Posterior cingulate gyrus (tissue), 11 donors: ENCODE measurements at regions not wholly inside any gene's neighbourhood (a gene's known extent, or its start where the extent isn't known, plus 50 kb on each side); places are given as distances from the start of the nearest gene placed in this dataset.

Experiments used
- DNase-seq, 10 donors: peaks; one replicate each; pipeline versions ENCODE4 v3.0.0 to v3.0.0-alpha.2; 2020 to 2021; ENCODE audit warnings: mixed read lengths in 3 of 10
- intact Hi-C: fragments of 100-400 bp; cut with DNase I; formaldehyde crosslinking; loops from one replicate; pipeline ENCODE4 v1.15.1; 2023

DNA sequence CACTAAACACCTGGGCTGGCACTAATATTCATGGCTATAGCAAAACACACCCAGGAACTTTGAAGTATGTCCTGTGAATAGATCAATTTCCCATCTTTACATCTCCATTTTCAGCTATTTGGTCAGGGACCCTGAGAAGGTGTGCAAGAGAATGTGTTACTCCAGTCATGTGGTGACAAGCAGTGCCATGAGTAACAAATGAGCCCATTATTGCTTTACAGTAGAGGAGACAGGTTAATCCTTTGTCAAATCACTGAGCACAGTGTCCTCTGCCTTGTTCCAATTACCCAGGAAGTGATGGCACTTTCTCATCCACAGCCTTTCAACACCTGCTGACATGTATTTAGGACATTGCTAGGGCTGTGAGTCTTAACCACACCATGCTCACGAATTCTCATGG is 664.8 kb upstream of the API5 start:
- no peak for DNase-seq
- intact Hi-C loops, result no loop called here

DNA sequence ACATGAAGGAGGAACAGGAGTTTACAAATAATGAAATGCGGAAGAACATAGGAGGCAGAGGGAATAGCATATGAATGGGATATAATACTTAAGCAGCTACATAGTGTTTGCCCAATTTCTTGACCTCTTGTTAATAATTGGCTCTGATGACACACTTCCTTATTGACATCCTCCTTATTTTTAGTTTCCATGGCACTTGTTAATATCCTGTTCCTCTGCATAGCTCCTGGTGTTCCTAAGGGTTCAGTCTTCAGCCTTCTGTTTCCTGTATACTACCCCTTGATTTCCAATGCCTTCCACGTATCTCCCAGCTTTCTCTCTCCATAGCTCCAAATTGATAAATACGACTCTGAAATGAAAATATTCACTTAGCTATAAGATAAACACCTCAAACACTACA is 663.8 kb upstream of the API5 start:
- intact Hi-C loops, result no loop called here
- DNase-seq, result no peak

GRCh38 chr11:42651621-42652020 is 660.2 kb upstream of the API5 start:
- DNase-seq, result no peak
- intact Hi-C loops, result no loop called here

GRCh38 chr11:42657169-42657568 is 654.6 kb upstream of the API5 start:
- intact Hi-C loops, result no loop called here
- DNase-seq, result peak in 5 of 10 donors; percentile 11 to 76 (median 25)

- DNase-seq, result no peak
- intact Hi-C loops, result no loop called here
Observed at GRCh38 chr11:42661942-42662341, 649.9 kb upstream of the API5 start.

DNA sequence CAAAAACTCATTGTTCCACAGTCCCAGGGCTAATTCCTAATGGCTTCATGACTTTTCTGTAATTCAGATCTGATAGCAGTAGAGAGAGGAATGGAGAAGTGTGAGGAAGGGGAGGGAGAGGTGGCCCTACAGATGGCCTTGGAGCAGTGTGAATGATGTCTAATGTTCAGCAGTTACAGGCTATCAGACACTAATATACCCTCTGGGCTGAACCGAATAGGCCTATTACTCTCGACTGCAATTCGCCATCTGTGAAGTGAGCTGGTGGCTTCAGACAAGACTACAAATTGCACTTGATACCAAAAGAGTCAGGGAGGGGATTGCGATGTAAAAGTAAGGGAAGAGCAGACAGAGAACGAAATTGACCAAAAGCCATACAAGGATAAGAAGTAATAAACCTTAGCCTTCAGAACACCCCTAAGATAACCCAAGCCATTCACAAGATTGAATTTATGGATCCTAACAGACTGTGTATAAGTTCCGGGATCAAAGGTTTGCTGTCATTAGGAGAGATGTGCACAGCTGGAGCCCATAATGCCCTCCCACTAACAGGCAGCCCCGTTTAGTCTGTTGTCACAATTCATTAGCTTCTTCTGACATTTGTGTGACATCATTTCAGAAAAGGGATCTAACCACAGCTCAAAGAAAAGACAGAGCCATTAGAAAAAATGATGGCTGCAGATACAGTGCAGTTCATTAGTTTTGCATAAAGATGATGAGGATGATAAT is 642.4 kb upstream of the API5 start:
- intact Hi-C loops, result no loop called here
- DNase-seq, result no peak

- DNase-seq, result no peak
- intact Hi-C loops, result no loop called here
Observed at GRCh38 chr11:42674436-42674835, 637.4 kb upstream of the API5 start.

DNA sequence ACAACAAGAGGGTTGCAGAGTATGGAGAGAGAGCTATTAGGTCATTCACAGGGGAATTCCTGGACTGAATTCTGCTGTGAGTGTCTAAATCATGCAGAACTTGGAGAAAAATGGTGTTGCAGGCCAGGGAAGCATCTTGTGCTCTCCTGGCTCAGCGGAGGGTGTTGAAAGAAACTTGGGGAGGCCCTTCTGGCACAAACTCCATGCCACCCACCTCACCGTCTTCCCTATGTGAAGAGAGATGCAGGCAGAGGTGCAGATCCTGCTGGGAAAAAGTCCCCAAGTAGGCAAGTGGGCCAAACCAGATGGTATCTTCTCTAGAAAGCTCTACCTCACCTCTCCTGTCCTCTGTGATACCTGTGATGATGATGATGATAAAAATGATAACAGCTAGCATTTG is 604.3 kb upstream of the API5 start:
- intact Hi-C loops, result no loop called here
- DNase-seq, result peak in 6 of 10 donors; percentile 14 to 86 (median 52)

DNA sequence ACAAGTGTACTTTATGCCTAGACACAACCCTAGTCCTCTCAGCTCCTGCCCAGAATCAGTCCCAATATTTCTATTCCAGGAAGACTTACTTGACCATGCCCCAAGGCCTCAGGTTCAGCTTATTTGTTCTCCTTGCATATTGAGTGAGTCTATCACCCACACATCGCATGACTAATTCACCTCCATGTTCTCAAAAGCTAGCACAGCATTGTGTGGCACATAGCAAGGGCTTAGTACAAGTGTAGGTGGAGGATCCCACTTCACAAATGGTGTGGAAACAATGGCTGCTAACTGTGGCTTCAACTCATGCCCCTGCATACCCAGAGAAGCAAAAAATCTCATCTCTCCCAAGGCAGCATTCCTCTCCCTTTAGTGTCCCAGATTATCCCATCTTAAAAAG is 602.6 kb upstream of the API5 start:
- intact Hi-C loops, result no loop called here
- no peak for DNase-seq

DNA sequence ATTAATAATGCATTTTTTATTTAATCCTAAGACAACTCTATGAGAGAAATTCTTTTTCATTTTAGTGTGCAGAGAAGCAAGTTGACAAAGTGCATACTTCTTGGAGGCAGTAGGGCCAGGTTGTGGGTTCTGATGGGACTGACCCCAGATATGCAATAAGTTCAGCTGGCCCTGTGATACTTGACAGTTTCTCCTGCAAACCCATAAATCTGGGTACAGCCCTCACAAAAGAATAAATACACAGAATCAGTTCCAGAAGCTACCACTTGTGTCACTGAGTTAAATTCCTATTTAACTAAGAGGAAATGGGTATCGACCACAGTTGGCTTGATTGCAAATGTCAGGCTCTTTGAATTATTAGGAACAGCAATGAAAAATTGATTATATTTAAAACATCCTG is 598.5 kb upstream of the API5 start:
- DNase-seq, result no peak
- intact Hi-C loops, result no loop called here

DNA sequence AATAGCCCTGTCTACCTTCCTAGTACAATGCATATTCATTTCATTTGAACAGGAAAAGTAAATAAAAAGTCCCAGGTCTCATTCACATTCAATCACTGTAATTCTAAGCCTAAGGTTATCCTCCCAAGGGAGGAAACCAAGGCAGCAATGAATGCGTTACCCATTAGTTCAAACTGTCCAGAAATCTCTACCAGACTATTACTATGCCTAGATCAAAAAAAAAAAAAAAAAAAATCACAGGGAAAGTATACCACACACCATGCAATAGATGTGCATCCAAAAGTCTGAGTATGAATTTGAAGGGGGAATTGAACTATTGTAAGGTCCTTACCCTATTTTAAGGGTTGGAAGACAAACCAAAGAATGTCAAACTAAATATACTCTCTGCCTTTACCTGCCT is 598.0 kb upstream of the API5 start:
- no peak for DNase-seq
- intact Hi-C loops, result no loop called here

DNA sequence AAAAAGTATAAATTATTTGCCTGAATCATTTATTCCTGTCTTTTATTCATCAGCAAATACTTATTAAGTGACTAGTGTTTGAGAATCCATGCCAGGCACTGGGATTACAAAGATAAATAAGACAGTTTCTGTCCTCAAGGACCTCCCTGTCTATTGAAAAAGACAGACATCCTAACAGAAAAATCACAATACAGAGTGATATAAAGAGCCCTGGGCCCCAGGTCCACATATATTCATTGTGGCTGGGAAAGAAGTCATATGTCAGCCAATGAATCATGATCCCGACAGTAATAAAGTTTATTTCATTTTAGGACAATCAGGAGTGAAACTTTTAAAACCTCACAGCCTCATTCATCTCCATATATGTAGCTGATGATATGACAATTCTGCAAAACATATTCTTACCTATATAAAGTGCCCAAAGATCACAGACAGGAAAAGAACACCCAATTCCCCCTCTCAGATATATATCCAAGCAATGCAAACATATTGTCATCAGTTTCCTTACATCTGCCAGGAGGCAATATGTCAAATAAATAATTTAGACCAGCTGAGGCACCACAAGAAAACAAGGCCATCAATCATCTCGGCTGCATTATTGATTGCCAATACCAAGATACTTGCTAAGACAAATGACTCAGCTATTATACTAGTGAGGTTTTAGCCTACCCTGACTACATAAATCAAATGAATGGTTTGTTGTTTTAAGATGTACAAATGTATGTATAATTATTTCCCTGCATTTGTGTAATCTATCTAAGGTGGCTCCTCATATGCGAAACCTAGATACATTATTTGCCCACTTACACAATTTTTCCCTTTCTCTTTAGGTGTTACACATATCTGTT is 590.9 kb upstream of the API5 start:
- DNase-seq, result no peak
- intact Hi-C loops, result no loop called here

GRCh38 chr11:42727879-42728278 is 583.9 kb upstream of the API5 start:
- DNase-seq, result no peak
- intact Hi-C loops, result no loop called here

DNA sequence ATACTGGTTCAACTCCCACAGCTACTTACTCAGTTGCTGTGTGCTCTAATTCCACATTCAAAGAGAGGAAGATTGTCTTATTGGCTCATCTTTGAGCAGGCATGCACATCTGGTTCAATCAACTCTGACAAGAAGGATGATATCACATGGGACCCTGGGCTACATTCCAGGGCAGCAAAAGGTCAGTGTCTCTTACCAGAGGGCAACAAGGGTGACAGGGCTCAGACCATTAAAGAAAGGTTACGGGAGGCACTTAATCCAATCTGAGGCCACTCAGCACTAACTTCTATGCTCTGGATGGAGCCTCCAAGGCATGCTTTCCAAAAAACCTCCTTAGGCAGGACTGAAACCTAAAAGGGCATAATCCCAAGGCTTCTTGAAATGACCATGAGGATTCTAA is 549.4 kb upstream of the API5 start:
- no peak for DNase-seq
- intact Hi-C loops, result no loop called here

DNA sequence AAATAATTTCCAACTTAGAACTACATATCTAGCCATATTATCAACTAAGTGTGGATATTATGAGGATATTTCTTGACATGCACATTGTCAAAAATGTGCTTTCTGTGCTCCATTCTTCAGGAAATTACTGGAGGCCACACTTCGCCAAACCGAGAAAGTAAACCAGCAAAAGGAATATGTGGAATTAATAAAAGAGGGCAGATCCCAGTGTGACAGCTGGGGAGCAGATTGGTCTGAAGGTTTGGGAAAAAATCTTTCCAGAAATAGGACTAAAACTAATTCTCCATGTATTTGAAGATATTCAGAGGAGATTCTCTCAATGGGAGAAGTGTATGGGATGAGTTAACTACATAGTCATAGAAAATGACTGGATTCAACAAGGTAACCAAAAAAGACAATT is 546.9 kb upstream of the API5 start:
- no peak for DNase-seq
- intact Hi-C loops, result no loop called here

GRCh38 chr11:42768576-42768975 is 543.2 kb upstream of the API5 start:
- intact Hi-C loops, result no loop called here

DNA sequence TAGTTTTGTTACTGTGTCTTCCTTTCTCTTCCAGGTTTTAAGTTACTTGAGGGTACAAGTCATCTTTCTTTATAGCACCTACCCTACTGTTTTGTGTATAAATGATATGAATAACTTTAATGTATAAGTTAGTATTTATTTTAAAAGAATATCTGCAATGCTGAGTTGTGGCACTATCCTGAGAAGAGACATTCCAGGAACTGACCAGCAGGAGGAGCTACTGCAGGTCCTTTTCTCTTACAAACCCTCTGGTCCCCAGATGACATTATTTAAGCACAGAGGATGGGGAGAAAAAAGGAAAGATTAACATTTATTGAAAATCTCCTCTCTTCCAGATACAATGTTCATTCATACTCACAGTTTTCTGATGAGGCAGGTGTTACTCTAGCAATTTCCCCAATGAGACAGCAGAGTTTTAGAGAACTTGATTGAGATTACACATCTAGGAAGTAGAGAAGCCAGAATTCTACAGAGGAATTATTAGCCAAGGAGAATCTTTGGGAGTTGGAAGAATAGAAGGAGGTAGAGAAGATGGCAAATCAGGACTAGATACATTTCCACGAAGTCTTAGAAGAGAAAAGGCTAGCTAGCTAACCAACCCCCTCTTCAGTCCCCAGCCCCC is 541.2 kb upstream of the API5 start:
- DNase-seq, result peak in 4 of 10 donors; percentile 13 to 52 (median 45)
- intact Hi-C loops, result loop anchor here (2.0 kb wide), 2 partner anchors 360 to 512 kb away; no protein-coding TSS in a partner anchor

More at GRCh38 chr11:42768576-42768975, 543.2 kb upstream of the API5 start:
- DNase-seq, result no peak

GRCh38 chr11:42772886-42773285 is 538.9 kb upstream of the API5 start:
- no peak for DNase-seq
- intact Hi-C loops, result no loop called here

- intact Hi-C loops, result no loop called here
- no peak for DNase-seq
Observed at GRCh38 chr11:42773729-42774128, 538.1 kb upstream of the API5 start.

- intact Hi-C loops, result no loop called here
Observed at GRCh38 chr11:42774567-42774966, 537.2 kb upstream of the API5 start.

GRCh38 chr11:42777776-42778175 is 534.0 kb upstream of the API5 start:
- intact Hi-C loops, result no loop called here
- no peak for DNase-seq

More at GRCh38 chr11:42774567-42774966, 537.2 kb upstream of the API5 start:
- no peak for DNase-seq
